CD4-positive, alpha-beta T cell treated with Interleukin-17A for 1 hour (primary cell): ENCODE measurements at regions not wholly inside any gene's neighbourhood (a gene's known extent, or its start where the extent isn't known, plus 50 kb on each side); places are given as distances from the start of the nearest gene placed in this dataset.

ENCODE experiments used
- DNase-seq: peaks from one replicate; pipeline ENCODE4 v3.0.0-alpha.2; 2020

DNA sequence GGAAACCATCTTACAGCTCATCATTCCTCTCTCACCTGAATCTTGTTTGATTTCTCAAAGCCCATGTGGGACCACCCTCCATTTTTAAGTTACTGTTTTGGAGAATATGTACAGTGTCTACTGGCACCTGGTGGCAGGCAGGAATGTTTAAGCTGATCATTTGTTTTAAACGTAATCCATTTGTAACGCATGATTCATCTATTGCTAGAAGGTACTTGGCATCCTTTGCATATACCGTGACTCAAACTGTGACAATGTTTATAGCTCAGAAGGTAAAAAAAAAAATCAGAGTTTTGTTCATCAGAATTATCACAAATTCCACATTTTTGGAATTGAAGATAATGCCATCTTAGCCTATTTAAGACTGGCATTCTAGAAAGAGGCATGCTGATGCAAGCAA is 1007.5 kb upstream of the EEF2KMT start:
- DNase-seq, result no peak

DNA sequence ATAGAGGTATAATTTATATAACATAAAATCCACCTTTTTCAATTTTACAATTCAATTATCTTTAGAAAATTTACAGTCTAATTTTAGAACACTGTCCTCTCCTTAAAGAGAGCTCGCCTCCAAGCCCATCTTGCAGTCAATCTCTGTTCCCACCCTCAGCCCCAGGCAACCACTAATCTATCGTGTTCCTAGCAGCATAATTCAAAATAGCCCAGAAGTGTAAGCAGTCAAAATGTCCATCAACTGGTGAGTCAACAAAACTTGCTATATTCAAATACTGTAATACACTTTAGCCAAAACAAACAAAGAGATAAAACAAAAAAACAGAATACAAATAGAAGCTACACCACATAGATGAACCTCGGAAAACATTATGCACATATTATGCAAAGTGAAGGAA is 1006.8 kb upstream of the EEF2KMT start:
- no peak for DNase-seq

- no peak for DNase-seq
Observed at GRCh38 chr16:6103561-6103960, 1006.0 kb upstream of the EEF2KMT start.

GRCh38 chr16:6099102-6099501 is 1001.5 kb upstream of the EEF2KMT start:
- DNase-seq, result no peak

DNA sequence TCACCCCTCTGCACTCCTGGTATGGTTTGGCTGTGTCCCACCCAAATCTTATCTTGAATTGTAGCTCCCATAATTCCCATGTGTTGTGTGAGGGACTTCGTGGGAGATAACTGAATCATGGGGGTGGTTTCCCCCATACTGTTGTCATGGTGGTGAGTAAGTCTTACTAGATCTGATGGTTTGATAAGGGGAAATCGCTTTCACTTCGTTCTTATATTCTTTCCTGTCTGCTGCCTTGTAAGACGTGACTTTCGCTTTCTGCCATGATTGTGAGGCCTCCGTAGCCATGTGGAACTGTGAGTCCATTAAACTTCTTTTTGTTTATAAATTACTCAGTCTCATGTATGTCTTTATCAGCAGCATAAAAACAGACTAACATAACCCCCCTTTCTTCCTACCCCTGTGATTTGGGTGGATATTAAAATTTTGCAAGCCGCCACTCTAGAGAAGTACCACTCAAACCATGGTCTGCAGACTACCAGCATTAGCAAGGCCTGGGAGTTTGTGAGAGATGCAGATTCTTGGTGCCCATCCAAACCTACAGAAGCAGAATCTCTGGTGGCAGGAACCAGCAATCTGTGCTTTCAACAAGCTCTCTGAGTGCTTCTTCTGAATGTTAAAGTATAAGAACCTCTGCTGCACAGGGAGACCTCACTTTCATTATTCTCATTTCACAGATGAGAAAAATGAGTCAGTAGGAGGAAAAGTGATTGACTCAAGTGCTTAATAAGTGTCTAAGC is 999.5 kb upstream of the EEF2KMT start:
- no peak for DNase-seq

DNA sequence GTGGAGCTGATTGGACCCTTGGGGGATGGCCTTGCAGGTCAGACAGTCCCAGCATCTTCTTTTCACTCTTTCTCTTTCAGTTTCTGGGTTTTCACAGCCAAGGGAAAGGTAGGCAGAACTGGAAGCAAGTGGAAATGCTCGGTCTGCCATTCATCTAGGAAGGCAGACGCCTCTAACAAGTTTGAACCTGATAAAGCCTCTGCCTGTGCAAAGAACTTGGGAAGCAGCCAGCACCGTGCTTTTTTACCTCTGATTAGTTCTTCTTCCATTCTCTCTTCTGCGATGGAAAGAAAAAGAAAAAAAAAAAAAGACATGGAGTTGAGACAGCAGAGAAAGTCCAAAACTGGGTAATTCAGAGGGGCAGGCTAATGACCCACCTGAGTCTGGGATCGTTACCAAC is 997.8 kb upstream of the EEF2KMT start:
- DNase-seq, result no peak

DNA sequence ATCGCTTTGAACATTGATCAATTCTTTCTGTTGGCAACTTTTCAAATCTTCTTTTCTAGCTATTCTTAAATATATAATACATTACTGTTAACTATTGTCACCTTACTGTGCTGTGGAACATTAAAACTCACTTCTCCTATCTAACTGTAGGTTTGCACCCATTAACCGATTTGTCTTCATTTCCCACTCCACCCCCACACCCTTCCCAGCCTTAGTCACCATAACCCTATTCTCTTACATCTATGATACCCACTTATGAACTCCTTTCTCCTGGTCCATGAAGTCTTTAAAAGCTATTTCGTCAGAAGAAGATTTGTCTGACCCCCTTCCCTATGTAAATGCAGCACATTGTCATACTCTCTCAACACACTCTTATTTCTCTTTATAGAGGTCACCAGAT is 993.4 kb upstream of the EEF2KMT start:
- DNase-seq, result no peak

DNA sequence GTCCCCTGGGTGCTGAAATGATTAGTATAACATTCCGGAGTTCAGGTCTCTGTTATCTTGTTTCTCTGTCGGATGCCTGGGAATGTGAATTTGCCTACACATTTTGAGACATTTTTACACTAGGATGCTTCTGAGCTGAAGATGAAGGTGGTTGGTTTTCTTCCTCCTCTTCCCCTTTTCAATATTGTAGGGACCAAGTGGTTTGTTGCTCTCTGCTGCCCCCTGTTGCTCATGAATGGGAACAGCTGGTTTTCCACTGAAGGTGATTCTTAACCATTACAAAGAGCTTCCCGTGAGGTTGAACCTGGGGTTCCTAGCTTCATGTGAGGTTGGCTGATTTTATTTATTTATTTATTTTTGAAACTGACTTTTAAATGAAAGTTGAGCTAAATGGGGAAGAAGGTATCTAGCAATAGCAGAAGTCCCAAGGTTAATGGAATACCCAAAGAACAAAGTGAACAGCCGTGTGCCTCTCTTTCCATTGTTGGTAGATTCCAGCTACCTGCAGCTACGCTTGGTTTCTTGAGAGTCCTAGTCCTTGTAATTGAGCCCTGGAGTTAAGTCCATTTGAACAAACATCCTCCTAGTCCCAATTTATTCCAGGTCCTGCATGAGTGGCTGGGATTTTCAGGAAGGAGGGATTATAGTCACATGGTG is 983.9 kb upstream of the EEF2KMT start:
- DNase-seq, result no peak

- DNase-seq, result no peak
Observed at GRCh38 chr16:6076631-6077030, 979.0 kb upstream of the EEF2KMT start.

DNA sequence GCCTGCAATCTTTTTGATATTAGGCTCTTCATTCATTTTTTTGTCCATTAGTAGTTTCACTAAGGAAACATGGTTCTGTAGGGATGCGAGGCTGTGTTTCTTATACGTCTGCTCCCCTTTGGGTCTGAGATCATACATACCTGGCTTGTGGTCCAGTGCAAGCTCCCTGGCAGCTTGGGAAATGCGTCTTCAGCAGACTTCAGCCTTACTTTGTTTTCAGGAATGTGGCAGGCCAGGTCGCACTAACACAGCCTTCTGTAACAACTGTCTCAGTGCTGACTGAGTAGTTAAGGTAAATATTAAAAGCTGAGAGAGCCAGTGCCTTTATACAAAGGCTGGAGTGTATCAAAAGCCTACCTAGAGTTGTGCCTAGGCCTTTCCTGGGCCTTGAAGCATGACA is 970.5 kb upstream of the EEF2KMT start:
- DNase-seq, result no peak

GRCh38 chr16:6066652-6067051 is 969.1 kb upstream of the EEF2KMT start:
- no peak for DNase-seq

- DNase-seq, result no peak
Observed at GRCh38 chr16:6063526-6063925, 965.9 kb upstream of the EEF2KMT start.

DNA sequence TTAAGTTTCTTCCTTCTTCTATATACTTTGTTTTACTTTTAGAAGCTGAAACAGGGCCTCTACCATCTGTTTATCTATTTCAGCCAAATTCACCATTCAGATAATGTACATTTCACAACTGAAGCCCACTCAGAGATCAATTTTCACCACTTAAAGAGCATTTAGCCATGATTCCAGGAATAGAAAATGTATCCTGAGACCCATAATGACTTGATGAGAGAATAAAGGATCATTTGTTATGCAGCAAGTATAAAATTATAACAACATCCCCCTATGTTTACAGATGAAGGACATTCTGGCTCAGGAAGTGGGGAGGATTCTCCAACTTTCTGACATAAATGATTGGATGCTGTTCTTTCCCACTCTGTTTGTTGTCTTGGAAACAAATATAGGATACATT is 962.1 kb upstream of the EEF2KMT start:
- DNase-seq, result no peak

GRCh38 chr16:6057821-6058220 is 960.2 kb upstream of the EEF2KMT start:
- DNase-seq, result no peak

- no peak for DNase-seq
Observed at GRCh38 chr16:6048017-6048416, 950.4 kb upstream of the EEF2KMT start.

DNA sequence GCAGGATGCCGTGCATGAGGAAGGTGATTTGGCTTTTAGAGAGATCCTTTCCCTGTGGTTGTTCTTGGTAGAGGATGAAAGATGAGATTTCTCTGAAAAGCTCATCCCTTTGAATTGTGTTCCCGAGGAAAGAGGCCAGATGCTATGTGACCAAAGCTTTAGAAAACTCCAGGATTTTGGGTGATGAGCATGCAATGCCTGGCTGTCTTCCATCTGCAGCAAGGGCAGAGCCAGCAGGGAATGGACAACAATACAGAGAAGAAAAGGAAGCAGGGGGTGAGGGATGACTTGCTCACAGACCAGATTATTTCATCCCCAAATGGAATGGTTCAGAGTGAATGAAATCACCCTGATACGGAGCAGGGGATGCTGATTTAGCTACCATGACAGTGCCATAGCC is 949.7 kb upstream of the EEF2KMT start:
- DNase-seq, result no peak

DNA sequence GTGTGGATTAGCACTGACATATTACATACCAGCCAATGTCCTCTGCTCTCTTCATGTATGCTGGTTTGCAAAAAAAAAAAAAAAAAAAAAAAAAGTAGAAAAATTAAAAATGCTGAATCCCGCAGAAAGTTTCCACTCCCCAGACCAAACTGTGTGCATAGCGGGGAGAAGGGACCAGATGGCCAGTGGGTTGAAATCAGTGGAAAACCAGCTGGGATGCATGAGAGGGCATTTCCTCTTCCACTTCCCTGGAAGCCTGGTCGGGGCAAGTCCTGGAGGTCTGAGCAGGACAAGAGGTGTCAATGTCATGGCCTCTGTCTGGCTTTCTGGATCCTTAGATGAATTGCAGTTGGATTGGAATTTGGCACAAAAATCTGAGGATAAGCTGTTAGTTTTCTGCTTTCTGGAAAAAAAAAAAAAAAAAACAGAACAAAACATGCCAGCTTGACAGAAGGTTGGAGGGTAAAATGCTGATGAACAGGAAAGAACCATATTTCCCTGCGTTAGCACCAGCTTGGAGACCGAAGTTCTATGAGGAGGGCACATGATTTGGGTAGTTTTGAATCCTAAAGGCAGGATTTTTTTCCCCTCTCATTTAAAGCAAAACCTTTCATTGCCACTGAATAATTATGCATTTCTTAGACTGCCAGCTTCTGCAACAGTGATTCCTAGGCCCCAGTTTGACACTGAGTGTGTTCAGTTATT is 941.5 kb upstream of the EEF2KMT start:
- DNase-seq, result no peak

DNA sequence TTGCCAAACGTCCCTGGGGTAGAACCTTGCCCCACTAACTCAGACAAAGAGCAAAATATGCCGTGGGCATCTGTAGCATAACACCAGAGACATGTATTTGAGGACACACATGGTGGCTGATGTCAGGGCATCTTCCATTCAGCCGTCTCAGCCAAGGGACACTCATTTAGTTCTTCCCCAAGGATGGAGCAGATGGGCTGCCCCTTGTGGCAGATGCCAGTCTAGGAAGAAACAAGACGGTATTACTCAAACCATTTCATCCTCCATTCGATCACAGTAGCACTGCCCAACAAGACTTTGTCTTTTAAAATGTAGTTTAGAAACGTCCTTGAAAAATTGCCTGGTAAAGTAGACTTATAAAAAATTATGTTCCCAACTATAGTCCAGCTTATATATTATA is 937.6 kb upstream of the EEF2KMT start:
- no peak for DNase-seq

DNA sequence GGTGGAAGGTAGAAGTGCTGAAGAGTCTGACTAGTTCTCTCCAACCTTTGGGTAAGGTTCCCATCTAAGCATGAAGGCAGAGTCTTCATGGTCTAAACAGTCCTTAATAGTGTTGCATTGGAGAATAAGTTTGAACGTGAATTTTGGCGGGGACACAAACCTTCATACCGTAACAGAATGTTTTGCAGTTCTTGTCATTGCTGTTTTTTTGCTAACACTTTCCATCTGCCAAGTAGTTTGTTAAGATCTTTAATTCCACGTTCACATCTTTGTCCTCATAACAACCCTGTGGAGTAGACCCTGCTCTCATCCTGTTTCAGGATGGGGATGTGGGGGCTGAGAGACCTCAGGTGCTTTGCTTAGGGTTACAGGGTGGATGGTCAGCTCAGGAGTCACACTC is 936.9 kb upstream of the EEF2KMT start:
- no peak for DNase-seq

DNA sequence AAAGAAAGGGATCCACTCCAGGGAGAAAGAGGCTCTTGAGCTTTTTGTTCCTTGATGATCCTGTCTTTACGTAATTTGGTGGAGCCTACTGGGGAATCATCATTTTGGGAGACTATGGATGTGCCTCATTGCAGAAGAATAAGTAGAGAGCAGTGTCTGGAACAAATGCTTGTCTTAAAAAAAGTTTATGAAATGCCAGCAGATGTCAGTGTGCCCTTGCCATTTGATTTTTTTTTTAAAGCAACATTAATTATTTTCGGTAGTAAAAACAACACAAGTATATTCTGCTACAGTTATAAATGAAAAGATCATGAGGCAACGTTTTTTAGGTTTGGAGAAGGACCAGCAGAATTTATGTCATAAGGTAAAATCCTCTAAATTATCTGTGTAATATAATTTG is 934.8 kb upstream of the EEF2KMT start:
- DNase-seq, result no peak

- DNase-seq, result no peak
Observed at GRCh38 chr16:6031567-6031966, 934.0 kb upstream of the EEF2KMT start.

DNA sequence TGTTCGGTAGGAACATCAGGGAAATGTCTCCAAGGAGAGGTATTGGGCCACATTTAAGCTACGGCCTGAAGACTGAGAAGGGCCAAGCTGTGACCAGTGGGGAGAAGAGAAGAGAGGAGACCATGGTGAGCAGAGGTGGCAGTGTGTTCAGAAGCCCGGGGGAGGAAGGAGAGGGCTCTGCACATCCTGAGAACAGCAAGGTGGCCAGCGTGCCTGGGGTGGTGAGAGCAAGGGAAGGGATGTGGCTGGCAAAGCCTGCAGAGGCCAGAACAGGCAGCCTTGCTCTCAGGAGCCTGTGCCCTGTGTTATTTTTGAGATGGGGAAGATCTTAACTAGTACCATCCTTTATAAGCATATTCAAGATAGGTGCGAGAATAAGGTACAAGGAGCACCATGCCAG is 933.5 kb upstream of the EEF2KMT start:
- no peak for DNase-seq

GRCh38 chr16:6027733-6028132 is 930.1 kb upstream of the EEF2KMT start:
- no peak for DNase-seq

DNA sequence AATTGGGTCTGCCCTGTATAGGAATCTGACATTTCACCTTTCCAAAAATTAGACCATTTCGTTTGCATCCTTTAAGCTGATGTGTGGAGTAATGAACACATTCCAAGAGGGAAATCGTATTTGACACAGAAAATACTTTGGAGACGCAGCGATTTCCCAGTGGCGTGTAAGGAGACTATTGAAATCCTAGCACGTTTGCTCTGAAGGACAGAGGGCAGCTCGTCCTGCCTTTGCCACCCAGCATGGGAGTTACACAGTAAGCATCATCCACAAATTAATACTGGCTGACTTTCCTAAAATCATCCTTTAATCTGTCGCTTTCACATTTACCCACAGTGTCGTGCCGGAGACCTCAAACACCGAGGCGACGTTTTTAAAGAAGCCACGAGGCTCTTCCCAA is 925.9 kb upstream of the EEF2KMT start:
- no peak for DNase-seq
